OCI-M2 (cell line): ENCODE measurements at regions not wholly inside any gene's neighbourhood (a gene's known extent, or its start where the extent isn't known, plus 50 kb on each side); places are given as distances from the start of the nearest gene placed in this dataset.
"Not testable (repeated sequence)": the region's sequence is repeated elsewhere in the genome, so short reads cannot be mapped to it uniquely, and the experiment has no call there.

Experiments used
- DNase-seq: peaks from one replicate; lab custom pipeline; 2025; ENCODE audit not compliant: unreplicated experiment; lab: John Stamatoyannopoulos, UW

- no peak for DNase-seq
Measured at GRCh38 chr1:164361927-164362326, 197.1 kb upstream of the PBX1 start.

GRCh38 chr1:164363980-164364379, 195.0 kb upstream of the PBX1 start:
- no peak for DNase-seq

GRCh38 chr1:164366014-164366413, 193.0 kb upstream of the PBX1 start:
- DNase-seq: no peak

GRCh38 chr1:164369698-164370365, 189.2 kb upstream of the PBX1 start:
- DNase-seq: no peak

- DNase-seq: no peak
Measured at GRCh38 chr1:164380893-164381292, 178.1 kb upstream of the PBX1 start.

- DNase-seq: no peak
Measured at GRCh38 chr1:164382384-164382783, 176.6 kb upstream of the PBX1 start.

GRCh38 chr1:164384262-164384661, 174.7 kb upstream of the PBX1 start:
- DNase-seq: no peak

GRCh38 chr1:164417016-164417704, 141.8 kb upstream of the PBX1 start:
- no peak for DNase-seq

GRCh38 chr1:164423136-164423535, 135.8 kb upstream of the PBX1 start:
- DNase-seq: no peak

- DNase-seq: no peak
Measured at GRCh38 chr1:164433141-164433817, 125.7 kb upstream of the PBX1 start.

- no peak for DNase-seq
Measured at GRCh38 chr1:164433818-164434170, 125.2 kb upstream of the PBX1 start.

- DNase-seq: no peak
Measured at GRCh38 chr1:164440232-164440631, 118.8 kb upstream of the PBX1 start.

- no peak for DNase-seq
Measured at GRCh38 chr1:164443166-164443565, 115.8 kb upstream of the PBX1 start.

GRCh38 chr1:164443836-164444235, 115.1 kb upstream of the PBX1 start:
- no peak for DNase-seq

GRCh38 chr1:164446020-164446419, 113.0 kb upstream of the PBX1 start:
- DNase-seq: no peak

GRCh38 chr1:164452549-164452948, 106.4 kb upstream of the PBX1 start:
- no peak for DNase-seq

GRCh38 chr1:164456272-164456671, 102.7 kb upstream of the PBX1 start:
- DNase-seq: no peak

GRCh38 chr1:164459176-164459575, 99.8 kb upstream of the PBX1 start:
- DNase-seq: not testable (repeated sequence)

GRCh38 chr1:164466001-164466421, 93.0 kb upstream of the PBX1 start:
- DNase-seq: no peak

- no peak for DNase-seq
Measured at GRCh38 chr1:164466429-164466828, 92.6 kb upstream of the PBX1 start.

- DNase-seq: no peak
Measured at GRCh38 chr1:164470996-164471395, 88.0 kb upstream of the PBX1 start.

- no peak for DNase-seq
Measured at GRCh38 chr1:164472841-164473240, 86.1 kb upstream of the PBX1 start.
